Activated T-cell treated with anti-CD3 and anti-CD28 coated beads, Interleukin-2, amount 50 U/mL, for 72 hours (primary cell): ENCODE measurements at regions not wholly inside any gene's neighbourhood (a gene's known extent, or its start where the extent isn't known, plus 50 kb on each side); places are given as distances from the start of the nearest gene placed in this dataset.

Experiments
- ATAC-seq, 2 donors: fragments of 150-1000 bp; cut with Tn5 transposase; replicated peaks in 1 of 2; 2 replicates each; pipeline ENCODE4 v1.10.0; 2021; ENCODE audit warnings: moderate library complexity in 2 of 2, mild to moderate bottlenecking in 1 of 2
- DNase-seq, 2 donors: peaks; one replicate each; pipeline ENCODE4 v3.0.0; 2021 to 2022; ENCODE audit warnings: mixed read lengths in 1 of 2
- H3K27ac Mint-ChIP-seq: one replicate; pipeline ENCODE4 v1.8.0; 2022; ENCODE audit warnings: mild to moderate bottlenecking, moderate library complexity, mixed read lengths
- H3K27me3 Mint-ChIP-seq: one replicate; pipeline ENCODE4 v1.8.0; 2022; ENCODE audit warnings: low read depth, mixed read lengths
- H3K36me3 Mint-ChIP-seq, 2 donors: one replicate each; pipeline ENCODE4 v1.8.0; 2022; ENCODE audit warnings: mixed read lengths in 2 of 2, mild to moderate bottlenecking in 1 of 2; ENCODE audit not compliant: insufficient read depth in 2 of 2
- H3K4me1 Mint-ChIP-seq: one replicate; pipeline ENCODE4 v1.8.0; 2022; ENCODE audit warnings: low read depth, mixed read lengths
- H3K4me3 Mint-ChIP-seq, 2 donors: one replicate each; pipeline ENCODE4 v1.8.0; 2022; ENCODE audit warnings: mild to moderate bottlenecking in 2 of 2, mixed read lengths in 2 of 2, moderate library complexity in 2 of 2
- H3K9me3 Mint-ChIP-seq, 2 donors: one replicate each; pipeline ENCODE4 v1.8.0; 2022; ENCODE audit warnings: mixed read lengths in 2 of 2

DNA sequence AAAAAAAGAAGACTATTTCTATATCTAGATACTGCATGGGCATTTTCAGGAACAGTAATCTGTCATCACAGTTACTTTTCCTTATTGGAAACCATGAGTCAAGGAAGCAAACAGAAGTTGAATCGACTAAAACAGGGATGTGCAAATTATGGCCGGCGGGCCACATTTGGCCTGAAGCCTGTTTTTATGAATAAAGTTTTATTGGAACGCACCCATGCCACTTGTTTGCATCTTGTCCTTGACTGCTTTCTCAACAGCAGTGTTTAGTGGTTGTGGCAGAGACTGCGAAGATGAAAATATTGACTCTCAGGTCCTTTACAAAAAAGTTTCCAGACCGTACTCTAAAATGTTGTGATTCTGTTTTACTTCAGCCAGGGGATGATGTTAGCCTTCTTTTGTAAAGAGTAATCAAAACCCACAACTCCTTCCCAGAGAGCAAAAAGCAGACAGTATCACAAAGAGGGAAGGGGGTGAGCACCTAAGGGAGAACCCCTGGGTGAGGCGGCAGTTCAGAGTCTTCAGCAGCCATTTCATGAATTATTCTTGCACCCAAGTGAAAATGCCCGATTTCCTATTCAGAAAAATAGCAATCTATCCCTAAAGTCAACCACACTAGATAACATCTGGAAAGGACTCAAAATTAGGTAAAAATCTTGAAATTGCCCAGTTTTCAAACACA, 190.4 kb downstream of the MYLK4 start:
- Mint-ChIP-seq H3K4me1 (peaks cover 12% of the 10 kb centered on the region), H3K4me3 (no peak overlapping the region), H3K36me3 (no peaks in the 10 kb centered on the region), H3K27me3 (peaks cover 81% of the 10 kb centered on the region), H3K27ac (no peak overlapping the region), H3K9me3 (no peaks in the 10 kb centered on the region)
- ATAC-seq (no peak), DNase-seq (no peak)

DNA sequence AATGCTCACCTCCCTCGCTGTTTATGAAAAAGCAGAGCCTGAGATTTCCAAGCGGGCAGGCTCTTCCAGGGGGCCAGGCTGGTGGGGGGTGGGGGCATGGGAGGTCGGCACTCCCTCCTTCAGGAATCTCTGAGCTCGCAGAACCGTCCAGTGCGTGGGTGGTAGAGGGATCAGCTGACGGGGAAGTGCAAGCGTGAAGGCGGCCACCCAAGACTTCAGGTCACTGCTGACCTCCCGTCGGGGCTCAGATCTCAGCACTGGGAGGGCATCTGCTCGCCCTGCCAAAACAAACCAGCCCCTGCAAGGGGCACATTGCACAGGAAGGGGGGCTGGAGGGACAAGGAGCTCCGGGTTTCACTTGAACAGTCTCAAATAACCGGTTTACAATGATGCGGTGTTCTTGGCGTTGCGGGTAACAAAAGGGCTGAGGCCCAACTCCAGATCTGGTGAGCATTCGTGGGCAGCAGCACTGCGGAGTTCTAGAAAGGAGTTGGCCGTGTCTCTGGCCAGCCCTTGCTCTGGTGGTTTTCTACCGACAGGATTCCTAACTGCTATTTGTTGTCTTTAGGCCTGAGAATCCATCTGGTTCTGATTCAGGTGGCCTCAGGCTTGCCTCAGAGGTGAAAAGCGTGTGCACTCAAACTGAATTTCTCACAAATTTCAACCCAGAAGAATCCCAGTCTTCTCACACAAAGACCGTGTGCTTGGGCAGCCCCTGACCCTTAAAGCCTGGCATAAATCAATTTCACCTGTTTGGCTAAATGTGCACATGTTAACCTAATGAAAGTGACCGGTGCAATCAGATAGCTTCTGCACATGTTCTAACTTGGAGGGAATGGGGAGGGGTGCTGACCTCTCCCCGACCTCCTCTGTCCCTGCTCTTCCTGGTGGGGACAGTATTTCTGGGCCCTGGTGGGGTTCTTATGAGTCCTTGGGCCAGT, 191.6 kb downstream of the MYLK4 start:
- DNase-seq: no peak
- no peak for ATAC-seq
- no peaks in the 10 kb centered on the region for H3K9me3 Mint-ChIP-seq
- no peaks in the 10 kb centered on the region for H3K36me3 Mint-ChIP-seq
- no peak overlapping the region for H3K4me3 Mint-ChIP-seq
- peaks cover 11% of the 10 kb centered on the region for H3K4me1 Mint-ChIP-seq
- H3K27ac Mint-ChIP-seq: no peak overlapping the region
- peaks cover 88% of the 10 kb centered on the region for H3K27me3 Mint-ChIP-seq

DNA sequence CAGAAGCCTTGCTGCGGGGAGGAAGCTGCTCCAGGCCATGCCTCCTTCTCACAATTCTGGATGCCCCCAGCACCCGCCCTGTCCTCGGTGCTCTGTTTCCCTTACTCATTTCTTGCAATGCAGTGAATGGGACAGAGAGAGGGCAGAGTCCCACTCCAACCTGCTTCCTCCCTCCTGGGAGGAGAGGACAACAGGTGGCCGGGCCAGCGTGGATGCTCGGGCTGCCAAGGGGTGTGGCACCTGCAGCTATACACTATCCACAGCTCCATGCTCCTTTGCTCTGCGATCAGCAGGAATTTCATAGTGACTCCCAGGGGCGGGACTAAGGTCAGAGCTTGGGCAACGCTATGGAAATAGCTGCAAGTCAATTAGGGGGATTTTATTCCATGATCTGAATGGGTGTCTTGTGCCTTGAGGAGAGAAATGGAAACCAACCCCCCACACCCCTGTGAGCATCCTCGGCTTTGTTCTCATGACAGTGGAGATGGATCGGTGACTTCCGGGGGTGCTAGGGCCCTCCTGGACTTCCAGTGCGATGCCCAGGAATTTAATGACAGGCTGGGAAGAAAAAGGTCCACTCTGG, 192.5 kb downstream of the MYLK4 start:
- DNase-seq: no peak
- H3K4me3 Mint-ChIP-seq: no peak overlapping the region
- H3K27ac Mint-ChIP-seq: no peak overlapping the region
- H3K4me1 Mint-ChIP-seq: peaks cover 1% of the 10 kb centered on the region
- H3K9me3 Mint-ChIP-seq: no peaks in the 10 kb centered on the region
- peaks cover 91% of the 10 kb centered on the region for H3K27me3 Mint-ChIP-seq
- H3K36me3 Mint-ChIP-seq: no peaks in the 10 kb centered on the region
- ATAC-seq: no peak

DNA sequence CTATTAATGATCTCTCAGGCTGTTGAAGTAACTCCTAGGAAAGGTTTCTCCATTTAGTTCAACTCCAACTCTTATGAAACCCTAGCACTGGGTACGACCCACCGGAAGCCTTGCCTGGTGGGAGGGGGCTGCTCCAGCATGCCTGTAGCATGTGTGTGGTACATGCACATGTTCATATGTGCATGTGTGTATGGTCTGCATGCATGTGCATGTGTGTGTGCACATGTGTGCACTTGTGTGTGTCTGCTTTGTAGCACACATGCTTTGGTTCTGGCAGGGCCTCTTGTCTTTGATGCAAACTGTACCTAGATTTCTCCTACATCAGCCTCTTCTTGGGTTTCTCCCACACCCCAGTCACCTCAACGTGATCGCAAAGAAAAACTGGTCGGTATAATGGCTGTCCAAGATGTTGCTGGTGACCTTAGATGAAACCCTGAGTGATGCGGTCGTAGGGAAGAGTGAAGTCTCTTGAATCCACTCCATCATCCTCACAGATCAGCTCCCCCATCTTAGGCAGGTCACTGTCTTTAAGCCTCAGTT, 193.5 kb downstream of the MYLK4 start:
- Mint-ChIP-seq H3K27ac (no peak overlapping the region), H3K4me3 (no peak overlapping the region), H3K27me3 (peaks cover 96% of the 10 kb centered on the region), H3K4me1 (no peaks in the 10 kb centered on the region), H3K36me3 (no peaks in the 10 kb centered on the region), H3K9me3 (no peaks in the 10 kb centered on the region)
- ATAC-seq: no peak
- no peak for DNase-seq

DNA sequence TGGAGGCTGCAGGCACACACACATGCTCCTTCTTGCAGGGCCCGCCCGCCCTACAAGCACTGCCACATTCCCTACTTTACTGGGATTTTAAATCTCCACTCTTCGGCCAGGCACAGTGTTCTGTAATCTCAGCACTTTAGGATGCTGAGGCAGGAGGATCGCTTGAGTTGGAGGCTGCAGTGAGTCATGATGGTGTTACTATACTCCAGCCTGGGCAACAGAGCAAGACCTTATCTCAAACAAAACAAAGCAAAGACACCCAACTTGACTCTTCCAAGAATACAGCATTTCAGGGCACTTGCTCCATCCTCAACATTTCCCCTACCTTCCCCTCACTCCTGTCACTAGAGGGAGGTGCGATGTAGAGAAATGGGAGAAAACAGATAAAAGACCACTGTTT, 194.0 kb downstream of the MYLK4 start:
- Mint-ChIP-seq H3K9me3 (no peaks in the 10 kb centered on the region), H3K36me3 (no peaks in the 10 kb centered on the region), H3K27me3 (peaks cover 93% of the 10 kb centered on the region), H3K27ac (no peak overlapping the region), H3K4me1 (no peaks in the 10 kb centered on the region), H3K4me3 (no peak overlapping the region)
- no peak for ATAC-seq
- no peak for DNase-seq

DNA sequence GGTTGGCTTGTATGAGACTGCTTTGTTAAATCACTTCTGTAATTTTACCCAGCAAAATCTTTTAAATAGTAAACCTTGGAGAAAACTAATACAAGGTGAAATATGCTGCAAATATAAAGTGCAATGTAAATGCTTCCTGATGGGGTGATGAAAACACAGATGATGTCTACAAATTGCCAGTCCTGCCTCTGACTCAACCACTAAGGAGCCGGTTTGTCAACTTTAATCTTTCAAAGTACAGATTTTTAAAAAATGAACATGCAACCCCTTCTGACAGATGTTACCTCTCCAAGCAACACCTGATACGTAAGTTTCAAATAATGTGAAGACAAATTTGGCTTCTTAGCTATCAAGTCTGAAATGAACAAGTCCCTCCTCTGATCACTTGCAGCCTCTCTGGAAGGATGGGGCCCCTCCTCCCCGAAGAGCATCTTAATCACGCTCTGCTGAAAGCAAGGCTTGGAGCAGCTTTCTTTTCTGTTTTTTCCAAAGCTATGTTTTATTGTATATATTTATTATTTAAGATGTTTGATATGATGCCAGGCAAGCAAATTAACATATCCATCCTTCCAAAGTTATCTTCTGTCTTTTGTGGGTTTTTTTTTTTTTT, 196.0 kb downstream of the MYLK4 start:
- ATAC-seq: no peak
- H3K9me3 Mint-ChIP-seq: no peaks in the 10 kb centered on the region
- H3K4me1 Mint-ChIP-seq: no peaks in the 10 kb centered on the region
- H3K4me3 Mint-ChIP-seq: no peak overlapping the region
- DNase-seq: no peak
- H3K27ac Mint-ChIP-seq: no peak overlapping the region
- peaks cover 94% of the 10 kb centered on the region for H3K27me3 Mint-ChIP-seq
- H3K36me3 Mint-ChIP-seq: no peaks in the 10 kb centered on the region

DNA sequence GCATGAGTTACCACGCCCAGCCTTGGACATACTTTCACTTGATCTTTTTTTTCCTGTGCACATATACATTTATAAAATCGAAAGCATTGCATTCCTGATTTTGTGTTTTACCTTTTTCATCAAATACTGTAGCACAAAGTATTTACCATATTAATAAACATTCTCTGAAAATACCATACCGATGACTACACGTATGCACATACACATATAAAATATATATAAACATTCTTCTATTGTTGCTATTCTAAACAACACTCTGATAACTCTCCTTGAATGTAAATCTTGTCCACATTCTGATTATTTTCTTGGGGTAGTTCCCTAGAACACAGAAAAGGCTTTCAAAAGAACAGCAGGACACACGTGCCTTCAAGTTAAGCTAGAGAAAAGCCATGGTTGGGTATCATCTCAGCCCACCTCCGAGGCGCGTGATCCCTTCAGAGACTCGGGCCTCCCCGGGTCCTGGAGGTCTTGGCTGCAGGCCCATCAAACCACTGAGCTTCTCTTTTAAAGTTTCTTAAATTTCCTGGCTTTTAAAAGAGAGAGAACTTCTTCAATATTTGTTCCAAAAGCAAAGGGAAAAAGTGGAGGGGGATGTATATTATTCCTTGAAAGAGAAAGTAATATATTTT, 198.1 kb downstream of the MYLK4 start:
- Mint-ChIP-seq H3K27ac (no peak overlapping the region), H3K4me3 (no peak overlapping the region), H3K4me1 (no peaks in the 10 kb centered on the region), H3K36me3 (peaks cover 0 to 3% of the 10 kb centered on the region in 2 donors), H3K27me3 (peaks cover 94% of the 10 kb centered on the region), H3K9me3 (no peaks in the 10 kb centered on the region)
- no peak for ATAC-seq
- no peak for DNase-seq

DNA sequence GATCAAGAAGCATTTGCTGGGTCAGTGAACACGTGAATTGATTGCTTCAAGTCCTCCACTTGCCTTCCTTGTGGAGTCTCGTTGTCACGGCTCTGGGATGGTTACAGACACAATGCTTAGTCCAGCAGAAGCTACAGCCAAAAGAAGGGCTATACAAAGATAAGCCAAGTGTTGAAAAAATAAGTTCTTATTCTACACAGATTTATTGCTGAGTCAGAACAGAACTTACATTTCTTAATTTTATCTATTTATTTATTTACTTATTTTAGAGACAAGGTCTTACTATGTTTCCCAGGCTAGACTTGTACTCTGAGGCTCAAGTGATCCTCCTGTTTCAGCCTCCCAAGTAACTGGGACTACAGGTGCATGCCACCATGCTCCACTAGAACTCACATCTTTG, 199.0 kb downstream of the MYLK4 start:
- Mint-ChIP-seq H3K27ac (no peak overlapping the region), H3K4me3 (no peak overlapping the region), H3K36me3 (peaks cover 0 to 3% of the 10 kb centered on the region in 2 donors), H3K4me1 (no peaks in the 10 kb centered on the region), H3K27me3 (peaks cover 94% of the 10 kb centered on the region), H3K9me3 (no peaks in the 10 kb centered on the region)
- ATAC-seq (no peak), DNase-seq (no peak)

DNA sequence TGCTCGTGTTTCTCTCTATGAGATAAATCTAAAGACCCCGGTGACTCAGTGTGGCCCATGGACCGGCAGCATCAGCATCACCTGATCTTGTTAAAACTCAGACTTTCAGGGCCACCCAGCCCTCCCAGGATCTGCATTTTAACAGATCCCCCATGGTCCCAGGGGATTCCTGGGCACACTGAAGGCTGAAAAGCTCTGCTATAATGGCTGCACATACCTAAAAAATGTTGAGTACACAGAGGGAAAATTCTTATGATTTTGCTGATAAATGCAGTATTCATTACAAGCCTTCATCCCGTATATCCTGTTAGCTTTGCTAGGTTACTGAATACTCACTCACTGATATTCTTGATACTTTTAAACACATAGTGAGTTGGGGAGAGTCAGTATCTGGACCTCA, 200.5 kb downstream of the MYLK4 start:
- no peak overlapping the region for H3K27ac Mint-ChIP-seq
- no peaks in the 10 kb centered on the region for H3K4me1 Mint-ChIP-seq
- no peak for ATAC-seq
- no peak overlapping the region for H3K4me3 Mint-ChIP-seq
- H3K9me3 Mint-ChIP-seq: no peaks in the 10 kb centered on the region
- peaks cover 0 to 3% of the 10 kb centered on the region in 2 donors for H3K36me3 Mint-ChIP-seq
- H3K27me3 Mint-ChIP-seq: peaks cover 94% of the 10 kb centered on the region
- no peak for DNase-seq

DNA sequence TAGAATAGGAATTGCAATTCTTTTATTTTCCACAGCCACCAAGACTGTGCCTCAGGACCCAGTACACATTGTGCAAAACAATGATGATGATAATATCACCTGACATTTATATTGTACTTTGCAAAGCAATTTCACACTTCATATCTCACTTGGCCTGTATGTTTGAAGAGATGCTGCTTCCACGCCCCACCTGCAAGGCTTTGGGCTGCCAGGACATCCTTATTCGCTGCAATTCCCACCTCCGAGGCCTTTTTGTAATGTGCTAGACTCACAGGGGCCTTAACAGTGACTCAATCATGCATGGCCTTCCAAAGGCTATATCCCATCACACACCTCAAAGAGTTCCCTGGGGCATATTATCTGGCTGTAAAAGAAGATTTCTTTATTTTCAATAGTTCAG, 200.9 kb downstream of the MYLK4 start:
- H3K4me1 Mint-ChIP-seq: no peaks in the 10 kb centered on the region

DNA sequence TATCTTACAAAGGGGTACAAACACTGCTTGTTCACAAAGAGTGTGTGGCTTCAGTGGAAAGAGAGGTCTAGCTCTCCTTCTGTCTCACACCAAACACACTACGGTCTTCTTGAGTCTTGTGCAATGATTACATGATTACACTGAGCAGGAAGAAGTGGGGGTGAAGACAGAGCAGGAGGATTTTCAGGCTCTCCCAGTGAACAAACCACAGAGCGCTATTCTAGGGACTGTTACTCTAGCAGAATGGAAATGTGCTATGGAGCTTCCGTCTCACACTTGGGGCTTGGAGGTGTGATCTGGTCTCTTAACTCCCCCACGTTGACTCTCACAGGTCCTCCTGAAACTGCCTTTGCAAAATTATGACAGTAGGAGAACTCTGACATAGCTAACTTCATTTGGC, 203.4 kb downstream of the MYLK4 start:
- no peaks in the 10 kb centered on the region for H3K9me3 Mint-ChIP-seq
- no peak overlapping the region for H3K4me3 Mint-ChIP-seq
- no peak overlapping the region for H3K27ac Mint-ChIP-seq
- DNase-seq: no peak
- H3K4me1 Mint-ChIP-seq: peaks cover 14% of the 10 kb centered on the region
- no peak for ATAC-seq
- H3K36me3 Mint-ChIP-seq: peaks cover 0 to 3% of the 10 kb centered on the region in 2 donors
- H3K27me3 Mint-ChIP-seq: peaks cover 84% of the 10 kb centered on the region

More for the DNA sequence above, 200.9 kb downstream of the MYLK4 start:
- DNase-seq (no peak), ATAC-seq (no peak)
- no peak overlapping the region for H3K27ac Mint-ChIP-seq
- H3K4me3 Mint-ChIP-seq: no peak overlapping the region
- no peaks in the 10 kb centered on the region for H3K9me3 Mint-ChIP-seq
- H3K36me3 Mint-ChIP-seq: peaks cover 0 to 3% of the 10 kb centered on the region in 2 donors
- peaks cover 91% of the 10 kb centered on the region for H3K27me3 Mint-ChIP-seq

DNA sequence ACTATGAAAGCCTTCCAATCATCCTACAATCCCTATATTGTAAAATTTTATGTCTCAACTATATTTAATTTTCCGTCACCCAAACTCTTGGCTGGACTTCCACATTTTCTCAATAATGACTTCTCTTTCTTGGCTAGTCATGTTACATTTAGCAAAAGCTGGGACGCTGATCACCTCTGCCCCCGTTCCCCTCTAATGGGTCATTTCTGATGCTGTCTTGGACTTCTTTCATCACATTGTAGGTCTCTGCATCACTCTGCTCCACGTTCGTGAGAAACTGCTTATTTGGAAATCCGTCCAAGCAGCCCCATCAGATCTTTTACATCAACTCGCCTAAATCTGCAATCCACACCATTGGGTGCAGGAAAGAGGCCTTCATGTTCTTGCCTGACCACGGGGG, 203.8 kb downstream of the MYLK4 start:
- DNase-seq: no peak
- no peak for ATAC-seq
- H3K4me3 Mint-ChIP-seq: no peak overlapping the region
- H3K27me3 Mint-ChIP-seq: peaks cover 86% of the 10 kb centered on the region
- no peak overlapping the region for H3K27ac Mint-ChIP-seq
- H3K9me3 Mint-ChIP-seq: no peaks in the 10 kb centered on the region
- H3K36me3 Mint-ChIP-seq: peaks cover 0 to 3% of the 10 kb centered on the region in 2 donors
- H3K4me1 Mint-ChIP-seq: peaks cover 18% of the 10 kb centered on the region
